HL-60 (cell line): ENCODE measurements at regions not wholly inside any gene's neighbourhood (a gene's known extent, or its start where the extent isn't known, plus 50 kb on each side); places are given as distances from the start of the nearest gene placed in this dataset.

ENCODE experiments used
- DNase-seq, 2 experiments: peaks; one replicate each; pipeline ENCODE4 v3.0.0-alpha.2; 2010 to 2020; ENCODE audit warnings: low read depth in 1 of 2, low spot score in 1 of 2
- H3K27ac ChIP-seq: fragments of 250-450 bp; sonication (Bioruptor Pico); replicated peaks from 2 replicates; pipeline ENCODE4 v1.5.1; 2020; ENCODE audit warnings: mild to moderate bottlenecking, moderate library complexity
- H3K27me3 ChIP-seq: fragments of 250-450 bp; sonication (Bioruptor Pico); 2 replicates; pipeline ENCODE4 v1.5.1; 2021; ENCODE audit warnings: mild to moderate bottlenecking, moderate library complexity; ENCODE audit not compliant: insufficient read depth, poor library complexity, severe bottlenecking
- H3K4me3 ChIP-seq: replicated peaks from 2 replicates; pipeline ENCODE4 v1.5.1; 2011; ENCODE audit warnings: mild to moderate bottlenecking, control low read depth, low read length; ENCODE audit not compliant: insufficient read depth
- CTCF ChIP-seq: IDR thresholded peaks from one replicate; pipeline ENCODE4 v1.5.1; 2011; ENCODE audit warnings: low read length, control low read depth, inconsistent platforms; ENCODE audit not compliant: insufficient read depth
- GABPA ChIP-seq: IDR thresholded peaks from 2 replicates; pipeline ENCODE4 v1.6.1; 2012; ENCODE audit warnings: low read depth
- POLR2AphosphoS5 ChIP-seq: IDR thresholded peaks from 2 replicates; pipeline ENCODE4 v1.6.1; 2012; ENCODE audit warnings: low read depth
- REST ChIP-seq: IDR thresholded peaks from 2 replicates; pipeline ENCODE4 v1.6.1; 2012; ENCODE audit warnings: low read depth; ENCODE audit not compliant: insufficient replicate concordance
- SPI1 ChIP-seq: IDR thresholded peaks from 2 replicates; pipeline ENCODE4 v1.6.1; 2012; ENCODE audit warnings: low read depth, mild to moderate bottlenecking, borderline replicate concordance

GRCh38 chr4:129327637-129328036 lies 231.7 kb downstream of the C4orf33 start:
- no peak overlapping the region for H3K4me3 ChIP-seq
- no peaks in the 10 kb centered on the region for H3K27me3 ChIP-seq
- DNase-seq: peak; percentile 14 to 81
- TF ChIP-seq REST (no peak), SPI1 (peak; percentile 87)
- H3K27ac ChIP-seq: peak overlapping the region; percentile 69

GRCh38 chr4:129328162-129328561 lies 232.2 kb downstream of the C4orf33 start:
- H3K27me3 ChIP-seq: no peaks in the 10 kb centered on the region
- no peak overlapping the region for H3K4me3 ChIP-seq
- DNase-seq: peak in 1 of 2 experiments; percentile 47
- H3K27ac ChIP-seq: peak overlapping the region; percentile 47
- TF ChIP-seq SPI1 (no peak), CTCF (no peak), GABPA (no peak), POLR2AphosphoS5 (no peak), REST (no peak)

GRCh38 chr4:129334136-129334535 lies 238.2 kb downstream of the C4orf33 start:
- Histone ChIP-seq H3K27ac (no peak overlapping the region), H3K27me3 (no peaks in the 10 kb centered on the region), H3K4me3 (no peak overlapping the region)
- no peak for DNase-seq
- TF ChIP-seq REST (no peak), CTCF (no peak), GABPA (no peak), SPI1 (no peak), POLR2AphosphoS5 (no peak)

- no peak overlapping the region for H3K4me3 ChIP-seq
- DNase-seq: no peak
- TF ChIP-seq REST (no peak), POLR2AphosphoS5 (no peak), CTCF (no peak), SPI1 (no peak)
- H3K27me3 ChIP-seq: no peaks in the 10 kb centered on the region
- no peak overlapping the region for H3K27ac ChIP-seq
These were observed 239.3 kb downstream of the C4orf33 start for GRCh38 chr4:129335276-129335675.
